ENCODE measurements at regions not wholly inside any gene's neighbourhood (a gene's known extent, or its start where the extent isn't known, plus 50 kb on each side); places are given as distances from the start of the nearest gene placed in this dataset.
"Not testable (repeated sequence)": the region's sequence is repeated elsewhere in the genome, so short reads cannot be mapped to it uniquely, and the experiment has no call there.

- not testable (repeated sequence) for TF ChIP-seq TAF1 (IDR thresholded peaks at IDR 0.05; ENCODE audit: borderline replicate concordance, low read depth, low read length); POLR2A (IDR thresholded peaks at IDR 0.05; ENCODE audit: low read depth, low read length)
Observed at GRCh38 chr18:79606071-79606470, 73.5 kb upstream of the CTDP1 start.

Measured in GM12892 (cell line).